CD4-positive, CD25-positive, alpha-beta regulatory T cell (primary cell): ENCODE measurements at regions not wholly inside any gene's neighbourhood (a gene's known extent, or its start where the extent isn't known, plus 50 kb on each side); places are given as distances from the start of the nearest gene placed in this dataset.

Experiments
- ATAC-seq, 2 donors: fragments of 150-1000 bp; cut with Tn5 transposase; one replicate each; pipeline ENCODE4 v1.10.0; 2021; ENCODE audit warnings: low read depth in 2 of 2, moderate number of reproducible peaks in 2 of 2, moderate library complexity in 1 of 2
- DNase-seq, 3 donors: peaks; one replicate each; pipeline versions ENCODE4 v3.0.0 to v3.0.0-alpha.2; 2012 to 2022; ENCODE audit warnings: mixed read lengths in 1 of 3
- H3K27ac ChIP-seq: one replicate; pipeline ENCODE4 v1.7.0; 2013; ENCODE audit warnings: mild to moderate bottlenecking, low read length; ENCODE audit not compliant: insufficient read depth, poor library complexity, severe bottlenecking
- H3K27me3 ChIP-seq: one replicate; pipeline ENCODE4 v1.7.0; 2013; ENCODE audit warnings: low read length; ENCODE audit not compliant: control insufficient read depth, insufficient read depth
- H3K36me3 ChIP-seq: one replicate; pipeline ENCODE4 v1.7.0; 2013; ENCODE audit warnings: mild to moderate bottlenecking, low read length, moderate library complexity; ENCODE audit not compliant: control insufficient read depth, insufficient read depth
- H3K4me1 ChIP-seq: 2 replicates; pipeline ENCODE4 v1.7.0; 2013; ENCODE audit warnings: mild to moderate bottlenecking, low read length; ENCODE audit not compliant: insufficient read depth, control insufficient read depth, poor library complexity, severe bottlenecking
- H3K4me3 ChIP-seq: one replicate; pipeline ENCODE4 v1.7.0; 2013; ENCODE audit warnings: low read depth, mild to moderate bottlenecking, low read length, moderate library complexity
- H3K9me3 ChIP-seq, 2 experiments: 1 replicate in 1 of 2; 2 replicates in 1 of 2; pipeline ENCODE4 v1.7.0; 2013; ENCODE audit warnings: low read length in 2 of 2, mild to moderate bottlenecking in 1 of 2, moderate library complexity in 1 of 2; ENCODE audit not compliant: control insufficient read depth in 2 of 2
- H3K27ac Mint-ChIP-seq, 3 donors: one replicate each; pipeline ENCODE4 v1.8.0; 2020 to 2022; ENCODE audit warnings: mild to moderate bottlenecking in 3 of 3, mixed read lengths in 3 of 3, moderate library complexity in 2 of 3
- H3K27me3 Mint-ChIP-seq: one replicate; pipeline ENCODE4 v1.8.0; 2022; ENCODE audit warnings: mild to moderate bottlenecking, mixed read lengths
- H3K36me3 Mint-ChIP-seq: one replicate; pipeline ENCODE4 v1.8.0; 2020; ENCODE audit warnings: mixed read lengths
- H3K4me1 Mint-ChIP-seq, 4 donors: one replicate each; pipeline ENCODE4 v1.8.0; 2020 to 2022; ENCODE audit warnings: mixed read lengths in 4 of 4, mild to moderate bottlenecking in 1 of 4
- H3K4me3 Mint-ChIP-seq, 4 donors: one replicate each; pipeline ENCODE4 v1.8.0; 2020 to 2022; ENCODE audit warnings: mild to moderate bottlenecking in 4 of 4, mixed read lengths in 4 of 4, moderate library complexity in 3 of 4
- H3K9me3 Mint-ChIP-seq, 7 donors: one replicate each; pipeline ENCODE4 v1.8.0; 2020 to 2022; ENCODE audit warnings: mixed read lengths in 7 of 7, mild to moderate bottlenecking in 3 of 7, moderate library complexity in 2 of 7

GRCh38 chr3:144141074-144141473 lies 169.5 kb downstream of the DIPK2A start:
- Mint-ChIP-seq H3K27me3 (no peaks in the 10 kb centered on the region), H3K27ac (no peak overlapping the region), H3K9me3 (peaks cover 0 to 8% (median 5%) of the 10 kb centered on the region in 7 donors), H3K4me1 (peaks cover 0 to 6% (median 0%) of the 10 kb centered on the region in 4 donors), H3K36me3 (no peaks in the 10 kb centered on the region), H3K4me3 (no peak overlapping the region)
- ATAC-seq (no peak), DNase-seq (no peak)
- H3K36me3 ChIP-seq = no peaks in the 10 kb centered on the region
- H3K4me1 ChIP-seq = no peaks in the 10 kb centered on the region
- no peaks in the 10 kb centered on the region for H3K27me3 ChIP-seq
- H3K4me3 ChIP-seq = no peak overlapping the region
- H3K27ac ChIP-seq = no peak overlapping the region
- H3K9me3 ChIP-seq = peaks cover 0 to 1% of the 10 kb centered on the region in 2 experiments

GRCh38 chr3:144141496-144141895 lies 169.9 kb downstream of the DIPK2A start:
- H3K4me3 ChIP-seq = no peak overlapping the region
- no peaks in the 10 kb centered on the region for H3K27me3 ChIP-seq
- Mint-ChIP-seq H3K36me3 (no peaks in the 10 kb centered on the region), H3K4me1 (peaks cover 0 to 6% (median 0%) of the 10 kb centered on the region in 4 donors), H3K27me3 (no peaks in the 10 kb centered on the region), H3K4me3 (no peak overlapping the region), H3K27ac (no peak overlapping the region), H3K9me3 (peaks cover 0 to 8% (median 5%) of the 10 kb centered on the region in 7 donors)
- peaks cover 0 to 1% of the 10 kb centered on the region in 2 experiments for H3K9me3 ChIP-seq
- no peaks in the 10 kb centered on the region for H3K4me1 ChIP-seq
- DNase-seq = no peak
- H3K27ac ChIP-seq = no peak overlapping the region
- ATAC-seq = no peak
- no peaks in the 10 kb centered on the region for H3K36me3 ChIP-seq

- Histone ChIP-seq H3K4me1 (no peaks in the 10 kb centered on the region), H3K36me3 (no peaks in the 10 kb centered on the region), H3K27me3 (no peaks in the 10 kb centered on the region), H3K9me3 (peaks cover 0 to under 1% of the 10 kb centered on the region in 2 experiments), H3K27ac (no peak overlapping the region), H3K4me3 (no peak overlapping the region)
- Mint-ChIP-seq H3K4me3 (no peak overlapping the region), H3K9me3 (peaks cover 0 to 8% (median 4%) of the 10 kb centered on the region in 7 donors), H3K36me3 (no peaks in the 10 kb centered on the region), H3K27ac (no peak overlapping the region), H3K27me3 (no peaks in the 10 kb centered on the region), H3K4me1 (peaks cover 0 to 6% (median 0%) of the 10 kb centered on the region in 4 donors)
- no peak for DNase-seq
- ATAC-seq = no peak
Measured at GRCh38 chr3:144142151-144142840, 170.7 kb downstream of the DIPK2A start.

- no peak overlapping the region for H3K27ac Mint-ChIP-seq
- H3K36me3 ChIP-seq = no peaks in the 10 kb centered on the region
- no peaks in the 10 kb centered on the region for H3K36me3 Mint-ChIP-seq
- no peaks in the 10 kb centered on the region for H3K9me3 ChIP-seq
- no peaks in the 10 kb centered on the region for H3K4me1 Mint-ChIP-seq
- no peaks in the 10 kb centered on the region for H3K27me3 Mint-ChIP-seq
- H3K4me1 ChIP-seq = no peaks in the 10 kb centered on the region
- H3K9me3 Mint-ChIP-seq = peaks cover 0 to 4% (median 0%) of the 10 kb centered on the region in 7 donors
- ATAC-seq = no peak
- no peak overlapping the region for H3K4me3 Mint-ChIP-seq
- no peak overlapping the region for H3K27ac ChIP-seq
- H3K27me3 ChIP-seq = peaks cover 3% of the 10 kb centered on the region
- no peak overlapping the region for H3K4me3 ChIP-seq
- DNase-seq = no peak
Measured at GRCh38 chr3:144148356-144148755, 176.7 kb downstream of the DIPK2A start.

GRCh38 chr3:144151983-144152382 lies 180.4 kb downstream of the DIPK2A start:
- Mint-ChIP-seq H3K36me3 (no peaks in the 10 kb centered on the region), H3K4me3 (no peak overlapping the region), H3K27me3 (no peaks in the 10 kb centered on the region), H3K4me1 (no peaks in the 10 kb centered on the region), H3K9me3 (peaks cover 0 to 5% (median 2%) of the 10 kb centered on the region in 7 donors), H3K27ac (no peak overlapping the region)
- Histone ChIP-seq H3K9me3 (no peaks in the 10 kb centered on the region), H3K4me3 (no peak overlapping the region), H3K4me1 (no peaks in the 10 kb centered on the region), H3K36me3 (no peaks in the 10 kb centered on the region), H3K27ac (no peak overlapping the region), H3K27me3 (peaks cover 3% of the 10 kb centered on the region)
- DNase-seq (no peak), ATAC-seq (no peak)

GRCh38 chr3:144160627-144161026 lies 189.0 kb downstream of the DIPK2A start:
- H3K4me1 ChIP-seq = no peaks in the 10 kb centered on the region
- no peak for ATAC-seq
- Mint-ChIP-seq H3K27me3 (peaks cover 4% of the 10 kb centered on the region), H3K36me3 (no peaks in the 10 kb centered on the region), H3K4me1 (no peaks in the 10 kb centered on the region), H3K4me3 (no peak overlapping the region), H3K9me3 (peaks cover 0 to 10% (median 4%) of the 10 kb centered on the region in 7 donors), H3K27ac (no peak overlapping the region)
- DNase-seq = no peak
- H3K27me3 ChIP-seq = no peaks in the 10 kb centered on the region
- H3K4me3 ChIP-seq = no peak overlapping the region
- H3K36me3 ChIP-seq = no peaks in the 10 kb centered on the region
- H3K9me3 ChIP-seq = no peaks in the 10 kb centered on the region
- H3K27ac ChIP-seq = no peak overlapping the region

- Mint-ChIP-seq H3K27me3 (peaks cover 4% of the 10 kb centered on the region), H3K9me3 (peaks cover 0 to 10% (median 4%) of the 10 kb centered on the region in 7 donors), H3K4me3 (no peak overlapping the region), H3K27ac (no peak overlapping the region), H3K4me1 (no peaks in the 10 kb centered on the region), H3K36me3 (no peaks in the 10 kb centered on the region)
- ATAC-seq = no peak
- no peaks in the 10 kb centered on the region for H3K27me3 ChIP-seq
- H3K4me3 ChIP-seq = no peak overlapping the region
- no peaks in the 10 kb centered on the region for H3K4me1 ChIP-seq
- no peak for DNase-seq
- no peaks in the 10 kb centered on the region for H3K9me3 ChIP-seq
- H3K27ac ChIP-seq = no peak overlapping the region
- H3K36me3 ChIP-seq = no peaks in the 10 kb centered on the region
Measured at GRCh38 chr3:144162042-144162441, 190.4 kb downstream of the DIPK2A start.

- no peak overlapping the region for H3K4me3 Mint-ChIP-seq
- H3K36me3 ChIP-seq = no peaks in the 10 kb centered on the region
Measured at GRCh38 chr3:144164352-144164751, 192.7 kb downstream of the DIPK2A start.

More at GRCh38 chr3:144164352-144164751, 192.7 kb downstream of the DIPK2A start:
- no peak overlapping the region for H3K27ac ChIP-seq
- peaks cover 0 to 5% (median 1%) of the 10 kb centered on the region in 7 donors for H3K9me3 Mint-ChIP-seq
- H3K27me3 Mint-ChIP-seq = no peaks in the 10 kb centered on the region
- H3K4me3 ChIP-seq = no peak overlapping the region
- H3K9me3 ChIP-seq = no peaks in the 10 kb centered on the region
- no peaks in the 10 kb centered on the region for H3K4me1 Mint-ChIP-seq
- H3K36me3 Mint-ChIP-seq = no peaks in the 10 kb centered on the region
- H3K27me3 ChIP-seq = no peaks in the 10 kb centered on the region
- no peaks in the 10 kb centered on the region for H3K4me1 ChIP-seq
- DNase-seq = no peak
- H3K27ac Mint-ChIP-seq = no peak overlapping the region
- no peak for ATAC-seq
